MV-4-11 (cell line): ENCODE measurements at regions not wholly inside any gene's neighbourhood (a gene's known extent, or its start where the extent isn't known, plus 50 kb on each side); places are given as distances from the start of the nearest gene placed in this dataset.
"Not testable (repeated sequence)": the region's sequence is repeated elsewhere in the genome, so short reads cannot be mapped to it uniquely, and the experiment has no call there.

ENCODE experiments used
- DNase-seq: peaks from one replicate; lab custom pipeline; 2025; lab: John Stamatoyannopoulos, UW

DNA sequence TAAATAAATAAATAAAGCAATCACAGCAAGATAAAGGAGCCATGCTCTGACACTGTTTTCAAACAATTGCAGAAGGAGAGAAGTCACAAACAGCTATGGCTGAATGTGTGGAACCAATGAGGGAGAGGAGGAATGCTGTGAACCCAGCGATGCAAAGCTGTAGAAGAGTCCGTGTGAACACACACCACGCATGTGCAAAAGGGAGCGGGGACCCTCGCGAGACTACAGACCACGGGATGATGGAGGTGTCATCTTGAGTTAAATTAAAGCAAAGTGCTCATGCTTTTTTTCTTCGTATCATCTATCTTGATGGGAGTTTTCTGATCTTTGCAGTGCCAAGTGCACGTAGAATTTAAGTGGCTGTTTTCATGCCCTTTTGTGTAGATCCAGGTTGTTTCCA is 123.8 kb upstream of the CDH5 start:
- DNase-seq = no peak

DNA sequence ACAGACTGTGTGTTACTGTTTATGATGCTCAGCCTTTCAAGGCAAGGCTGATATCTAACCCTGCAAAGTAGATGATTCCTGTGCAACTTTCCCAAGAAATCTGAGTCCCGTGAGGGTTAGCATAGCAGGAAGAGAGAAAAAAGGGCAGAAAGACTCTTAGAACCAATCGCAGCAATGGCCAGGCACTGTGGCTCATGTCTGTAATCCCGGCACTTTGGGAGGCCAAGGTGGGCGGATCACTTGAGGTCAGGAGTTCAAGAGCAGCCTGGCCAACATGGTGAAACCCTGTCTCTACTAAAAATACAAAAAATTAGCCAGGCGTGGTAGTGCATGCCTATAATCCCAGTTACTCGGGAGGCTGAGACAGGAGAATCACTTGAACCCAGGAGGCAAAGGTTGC is 124.3 kb upstream of the CDH5 start:
- not testable (repeated sequence) for DNase-seq

DNA sequence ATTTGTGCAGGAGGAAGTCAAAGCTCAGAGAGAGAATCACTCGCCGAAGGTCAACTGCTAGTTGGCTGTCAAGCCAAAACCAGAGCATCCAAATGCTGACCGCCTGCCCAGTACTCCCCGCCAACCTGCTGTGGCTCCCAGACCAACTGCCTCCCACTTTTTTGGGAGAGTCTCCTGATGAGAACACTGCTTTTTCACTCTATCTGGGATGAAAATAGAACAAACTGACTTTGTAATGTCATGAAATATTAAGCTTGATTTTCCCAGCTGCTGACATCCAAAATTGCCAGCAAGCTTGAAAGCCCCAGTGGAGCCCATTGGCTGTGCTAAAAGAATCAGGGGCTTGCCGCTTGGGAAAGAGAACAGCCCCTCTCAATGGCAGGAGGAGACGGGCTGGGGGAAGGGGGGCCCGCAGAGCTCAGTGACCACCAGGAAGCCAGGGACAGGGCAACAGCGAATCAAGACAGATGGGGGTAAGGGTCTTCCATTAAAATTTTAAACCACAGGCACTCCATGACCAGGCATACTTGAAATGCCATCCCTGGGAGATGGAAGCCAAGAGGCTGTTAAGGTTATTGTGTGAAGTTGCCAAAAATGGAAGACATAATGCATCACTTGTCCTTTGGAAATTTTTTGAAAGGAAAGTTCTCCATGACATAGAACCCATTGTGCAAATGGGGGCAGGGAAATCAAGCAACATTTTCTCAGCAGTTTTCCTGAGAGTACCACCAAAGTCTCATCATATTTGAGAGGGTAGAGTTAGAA is 125.7 kb upstream of the CDH5 start:
- no peak for DNase-seq

DNA sequence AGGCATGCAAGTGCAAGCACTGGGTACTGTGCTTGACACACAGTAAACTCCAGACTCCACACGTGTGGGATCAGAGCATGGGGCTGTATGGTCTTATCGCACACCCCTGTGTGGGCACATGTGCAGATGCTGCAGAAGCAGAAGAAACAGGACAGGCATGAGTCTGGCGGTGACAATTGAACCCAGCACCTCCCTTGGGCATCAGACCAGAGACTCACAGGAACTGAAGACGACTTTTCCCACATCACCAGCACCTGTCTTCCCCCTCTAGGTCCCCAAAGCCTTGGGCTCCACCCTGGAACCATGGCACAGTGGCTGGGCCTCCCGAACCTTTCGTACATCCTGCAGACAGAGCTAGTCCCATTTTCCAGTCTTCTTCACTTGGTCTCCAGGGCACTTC is 126.4 kb upstream of the CDH5 start:
- DNase-seq = no peak

DNA sequence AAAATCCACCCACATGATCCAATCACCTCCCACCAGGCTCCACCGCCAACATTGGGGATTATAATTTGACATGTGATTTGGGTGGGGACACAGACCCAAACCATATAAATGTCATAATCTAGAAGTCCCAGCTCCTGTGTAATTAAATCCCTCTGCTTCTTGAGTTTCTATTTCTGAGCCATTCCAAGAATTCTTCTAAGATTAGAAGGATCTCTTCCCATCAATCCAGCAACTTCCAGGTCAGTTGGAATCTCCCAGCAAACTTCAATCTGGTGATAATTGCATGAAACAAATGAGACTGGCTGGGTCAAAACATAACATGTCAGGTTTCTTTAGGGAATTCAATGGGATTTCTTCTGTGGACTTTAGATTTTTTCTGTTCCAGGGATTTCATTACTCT is 127.8 kb upstream of the CDH5 start:
- DNase-seq = no peak

DNA sequence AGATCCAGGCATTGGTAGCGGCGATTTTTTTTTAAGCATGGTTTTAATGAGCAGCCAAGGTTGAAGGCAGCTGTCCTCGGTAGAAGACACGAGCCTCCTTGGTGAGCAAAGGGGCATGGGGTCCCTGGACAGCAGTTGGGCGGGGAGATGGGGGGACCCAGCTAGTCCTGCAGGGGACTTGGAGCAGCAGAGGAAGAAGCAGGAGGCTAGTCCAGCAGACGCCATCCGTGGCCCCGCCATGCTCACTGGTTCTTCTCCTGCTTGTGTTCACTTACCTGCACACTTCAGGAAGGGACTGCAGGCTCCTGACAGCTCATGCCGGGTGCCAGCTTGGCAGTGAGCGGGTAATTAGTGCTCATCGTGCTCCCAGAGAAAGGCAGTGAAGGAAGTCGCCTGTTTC is 130.2 kb upstream of the CDH5 start:
- DNase-seq = no peak

DNA sequence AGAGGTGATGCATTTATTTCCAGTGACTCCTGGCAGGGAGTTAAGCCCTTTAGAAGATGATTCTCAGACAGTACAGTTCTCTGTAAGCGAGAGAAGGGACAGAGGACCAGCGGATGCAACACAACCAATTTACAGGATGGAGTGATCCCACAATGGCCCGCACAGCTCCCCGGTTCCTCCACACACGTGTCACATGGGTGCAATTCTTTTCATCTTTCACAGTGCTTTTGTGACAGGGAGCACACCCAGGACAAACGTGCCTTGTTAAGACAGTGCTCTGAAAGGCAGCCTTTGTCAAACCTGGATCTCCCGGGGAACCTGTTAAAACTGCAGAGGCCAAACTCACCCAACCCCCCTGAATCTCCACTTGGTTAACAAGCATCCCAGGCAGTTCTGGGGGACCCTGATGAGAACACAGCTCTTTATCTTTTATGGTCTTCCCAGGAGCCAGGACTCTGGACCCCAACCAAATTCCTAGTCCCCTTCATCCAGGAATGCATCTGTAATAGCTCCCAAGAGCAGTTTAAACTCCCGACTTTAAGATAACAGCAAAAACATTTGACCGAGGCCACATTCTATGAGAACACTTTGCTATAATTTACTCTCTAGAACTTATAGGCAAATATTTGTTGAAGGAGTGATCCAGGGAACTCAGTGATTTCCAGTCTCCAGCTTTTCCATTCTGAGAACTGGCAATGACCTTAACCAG is 134.9 kb upstream of the CDH5 start:
- no peak for DNase-seq

DNA sequence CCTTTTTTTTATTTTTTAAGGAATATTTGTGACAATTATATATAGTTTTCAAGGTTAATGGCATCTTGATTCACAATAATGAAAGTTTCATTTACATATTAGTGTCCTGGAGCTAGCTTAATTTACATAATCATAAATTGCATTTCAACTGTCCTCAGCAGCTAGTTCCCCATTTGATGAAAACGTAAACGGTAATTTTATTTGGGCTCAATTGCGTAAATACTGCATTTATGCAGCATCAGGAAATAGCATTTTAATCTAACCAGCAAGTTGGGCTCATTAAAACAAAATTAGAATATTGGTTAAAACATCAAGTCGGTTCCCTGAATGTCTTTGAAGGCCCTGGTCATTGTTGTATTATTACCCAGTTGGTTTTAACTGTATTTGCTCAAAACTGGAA is 136.8 kb upstream of the CDH5 start:
- peak; percentile 54 for DNase-seq

DNA sequence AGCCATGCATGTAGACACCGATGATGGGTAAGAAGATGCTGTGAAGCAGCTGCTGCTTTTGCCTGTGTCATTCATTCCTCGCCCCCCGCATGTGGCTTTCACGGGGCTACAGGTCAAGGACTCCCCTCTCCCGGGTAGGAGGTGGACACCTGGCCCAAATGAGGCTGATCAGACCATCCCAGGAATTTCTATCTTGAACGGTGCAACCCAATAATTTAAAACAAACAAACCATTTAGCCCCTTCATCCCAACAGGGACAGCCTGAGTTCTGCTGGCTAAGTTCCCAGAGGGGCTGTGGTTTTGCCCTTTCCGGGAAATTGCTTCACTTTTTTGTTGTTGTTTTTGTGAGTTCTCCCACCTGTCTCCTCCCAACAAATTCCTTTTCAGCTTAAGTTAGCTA is 137.7 kb upstream of the CDH5 start:
- DNase-seq = no peak

DNA sequence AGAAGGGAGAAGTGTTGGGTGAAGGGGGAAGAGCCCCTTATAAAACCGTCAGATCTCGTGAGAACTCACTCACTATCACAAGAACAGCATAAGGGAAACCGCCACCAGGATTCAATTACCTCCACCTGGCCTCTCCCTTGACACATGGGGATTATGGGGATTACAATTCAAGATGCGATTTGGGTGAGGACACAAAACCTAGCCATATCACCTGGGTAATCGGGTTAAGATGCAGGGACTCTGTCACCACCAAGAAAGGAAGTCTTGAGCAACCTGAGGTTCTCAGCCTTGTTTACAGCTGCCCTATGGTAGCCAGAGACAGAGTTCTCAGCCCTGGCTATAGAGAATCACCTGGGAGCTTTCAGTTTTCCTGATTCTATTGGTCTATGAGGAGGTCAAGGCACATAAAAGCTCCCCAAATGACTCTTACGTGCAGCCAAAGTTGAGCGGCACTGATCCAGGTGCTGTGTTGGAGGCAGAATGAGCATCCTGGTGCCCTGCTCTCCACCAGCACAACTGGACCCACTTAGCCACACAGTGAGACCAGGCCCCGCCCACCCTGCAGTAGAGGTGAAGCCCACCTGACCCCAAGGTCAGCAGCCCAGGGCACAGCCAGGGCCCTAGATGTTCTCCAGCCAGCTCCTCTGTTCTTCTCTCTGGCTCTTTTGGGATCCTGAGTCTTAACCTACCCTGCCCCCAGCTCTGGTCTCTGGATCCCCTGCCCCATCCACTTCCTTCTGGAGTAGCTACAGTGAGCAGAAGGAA is 138.5 kb upstream of the CDH5 start:
- DNase-seq = no peak

DNA sequence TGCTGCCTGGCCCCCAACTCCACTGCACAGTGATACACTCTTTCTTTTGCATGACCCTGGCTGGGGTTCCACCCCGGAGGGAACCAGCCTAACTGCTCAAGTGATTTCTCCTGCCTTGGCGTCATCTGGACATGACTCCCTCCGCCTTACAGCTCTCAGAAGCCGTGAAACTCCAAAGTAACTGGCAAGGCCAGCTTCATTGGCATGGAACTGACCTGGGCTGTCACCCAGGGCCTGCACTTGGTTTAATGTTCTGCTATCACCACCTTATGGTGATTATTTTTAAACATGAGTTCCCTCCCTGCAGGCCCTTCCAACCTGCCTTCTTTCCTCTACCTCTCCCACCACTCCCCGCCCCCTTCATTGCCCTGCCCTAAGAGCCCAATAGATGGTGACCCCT is 139.7 kb upstream of the CDH5 start:
- no peak for DNase-seq

DNA sequence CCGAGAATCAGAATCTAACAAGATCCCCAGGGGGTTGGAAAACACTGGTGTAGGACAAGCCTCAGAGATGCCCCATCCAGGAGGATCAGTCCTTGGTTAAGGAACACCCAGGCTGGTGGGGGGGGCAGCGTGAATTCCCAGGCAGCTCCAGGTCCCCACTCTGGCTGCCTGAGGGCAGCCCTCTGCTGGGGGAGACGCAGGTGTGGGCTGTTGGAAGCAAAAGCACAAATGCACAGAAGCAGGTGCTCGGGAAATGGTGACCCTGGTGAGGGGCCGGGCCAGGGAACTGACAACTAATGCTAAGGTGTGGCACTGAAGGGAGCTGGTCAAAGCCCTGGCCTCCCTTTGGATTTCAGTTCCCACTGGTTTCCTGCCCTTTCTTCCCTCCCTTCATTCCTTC is 140.8 kb upstream of the CDH5 start:
- DNase-seq = no peak

DNA sequence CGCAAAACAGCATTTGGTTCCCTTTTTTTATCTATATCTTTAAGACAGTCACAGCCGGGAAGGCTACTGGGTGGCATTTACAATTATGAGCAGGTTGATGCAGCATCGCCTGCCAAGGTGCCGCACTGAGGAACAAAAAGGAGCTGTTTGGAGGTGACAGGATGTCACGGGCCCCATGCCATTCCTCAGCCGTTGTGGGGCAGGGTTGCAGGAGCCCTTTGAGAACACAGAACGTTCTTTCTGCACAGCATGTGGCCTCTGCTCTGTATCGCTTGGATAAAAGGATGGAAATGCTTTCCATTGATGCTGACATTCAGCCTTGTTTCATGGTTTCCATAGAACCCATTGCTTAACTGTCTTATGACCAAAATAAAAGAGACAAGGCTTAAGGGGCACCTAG is 141.9 kb upstream of the CDH5 start:
- DNase-seq = no peak

DNA sequence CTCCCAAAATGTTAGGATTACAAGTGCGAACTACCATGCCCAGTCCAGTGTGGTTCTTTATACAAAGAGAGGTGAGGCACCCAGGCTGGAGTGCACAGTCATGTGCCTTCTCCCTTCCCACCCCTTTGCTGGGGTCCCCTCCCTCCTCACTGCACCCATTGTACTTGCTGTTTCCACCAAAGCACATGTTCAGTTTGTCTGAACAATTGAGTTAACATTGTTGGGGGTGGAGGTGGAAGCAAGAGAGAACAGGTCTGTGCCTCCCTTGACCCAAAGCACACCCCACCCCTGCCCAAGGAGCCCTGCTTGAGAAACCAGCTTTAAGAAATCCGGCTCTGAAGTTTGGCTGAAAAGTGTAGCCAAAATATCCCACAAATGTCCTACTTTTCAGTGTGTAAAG is 142.3 kb upstream of the CDH5 start:
- DNase-seq = no peak

DNA sequence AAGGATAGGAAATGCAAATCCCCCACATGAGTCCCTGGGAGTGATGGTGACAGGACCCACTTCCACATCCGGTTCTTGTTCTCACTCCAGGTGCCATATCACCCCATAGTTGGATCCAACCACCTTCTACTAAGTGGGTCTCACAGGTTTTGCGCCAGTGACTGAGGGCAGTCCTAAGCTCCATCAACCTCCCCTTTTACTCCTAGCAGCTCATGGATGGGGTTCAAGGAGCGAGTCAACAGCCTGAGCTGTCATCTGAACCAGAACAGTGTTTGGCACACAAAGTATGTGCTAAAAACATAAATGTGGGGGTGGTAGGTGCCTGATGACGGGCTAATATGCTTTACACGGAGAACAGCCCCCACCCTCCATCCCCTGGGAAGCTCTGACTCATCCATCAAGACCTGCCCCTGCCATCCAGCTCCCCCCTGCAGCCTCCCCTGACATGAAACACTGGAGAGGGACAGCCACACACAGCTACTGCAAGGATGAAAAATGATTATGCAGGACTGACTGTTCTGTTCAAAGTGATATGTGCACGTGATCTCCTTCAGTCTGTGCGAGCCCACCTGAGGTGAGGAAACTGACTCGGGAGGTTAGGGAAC is 143.2 kb upstream of the CDH5 start:
- no peak for DNase-seq

DNA sequence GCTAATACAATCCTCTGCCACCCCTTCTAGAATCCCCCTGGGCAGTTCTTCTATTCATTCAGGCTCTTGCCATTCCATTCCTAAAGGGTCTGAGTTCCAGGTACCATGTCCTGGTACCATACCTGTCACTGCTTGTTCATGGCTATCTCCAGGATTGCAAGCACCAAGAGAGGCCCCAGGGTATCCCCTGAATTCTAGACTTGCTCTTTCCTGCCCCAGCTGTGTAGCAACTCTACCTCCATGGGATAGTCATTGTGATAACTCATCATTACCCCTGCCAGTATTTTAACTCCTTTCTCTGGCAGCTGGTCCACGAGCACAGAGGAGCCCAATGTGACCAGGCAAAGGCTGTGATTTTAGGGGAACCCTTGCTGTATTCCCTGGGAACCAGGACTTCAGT is 143.7 kb upstream of the CDH5 start:
- DNase-seq = no peak

DNA sequence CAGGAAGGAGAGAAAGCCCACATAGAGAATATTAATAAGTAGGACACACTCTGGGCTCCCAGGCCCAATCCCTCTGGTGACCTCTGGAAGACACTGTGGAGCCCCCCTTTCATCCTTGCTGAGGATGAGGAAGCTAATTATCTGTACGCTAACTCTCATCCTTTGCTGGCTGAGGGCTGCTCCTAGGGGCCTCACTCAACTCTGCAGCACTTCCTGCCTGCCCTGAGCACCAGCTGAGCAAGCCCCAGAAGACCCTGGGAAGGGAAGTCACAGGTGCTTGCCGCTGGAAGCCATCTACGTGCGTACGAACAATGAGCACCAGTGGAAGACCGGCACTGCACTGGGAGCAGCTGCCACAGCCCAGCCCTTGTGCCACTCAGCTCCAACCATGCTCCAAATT is 145.8 kb upstream of the CDH5 start:
- DNase-seq = no peak

DNA sequence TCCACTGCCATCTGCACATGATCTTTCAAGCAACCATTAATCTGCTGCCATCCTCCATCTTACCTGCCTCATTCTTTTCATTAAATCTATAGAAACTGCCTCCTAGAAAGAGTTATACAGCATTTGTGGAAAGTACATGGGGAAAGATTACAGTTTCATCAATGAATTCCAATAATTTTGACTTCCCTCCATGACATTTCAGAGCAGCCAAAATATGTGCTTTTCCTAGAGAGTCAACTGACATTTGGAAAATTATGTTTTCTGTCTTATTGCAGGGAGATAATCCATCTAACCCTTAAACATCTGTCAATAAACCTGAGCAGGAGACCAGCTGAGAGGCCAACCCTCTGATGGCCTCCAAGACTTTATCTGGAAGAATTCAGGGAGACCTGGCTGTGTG is 147.0 kb upstream of the CDH5 start:
- DNase-seq = no peak

DNA sequence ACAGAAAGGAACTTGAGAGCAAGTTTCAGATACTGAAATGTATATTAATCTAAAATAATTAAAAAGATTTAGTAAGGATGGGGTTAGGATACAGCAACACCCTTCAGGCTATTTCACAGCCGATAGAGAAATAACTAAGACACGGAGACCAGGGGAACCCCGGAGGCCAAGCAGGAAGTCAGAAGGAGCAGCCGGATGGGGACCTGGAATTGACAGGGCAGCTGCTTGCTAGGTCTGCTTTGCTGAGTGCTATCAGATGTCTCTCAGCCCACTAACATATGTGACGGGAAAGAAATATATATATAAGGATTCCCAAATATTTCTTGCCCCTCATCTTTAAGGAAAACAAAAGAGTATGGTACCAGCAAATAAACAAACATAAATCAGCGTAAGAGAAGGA is 154.1 kb upstream of the CDH5 start:
- no peak for DNase-seq

DNA sequence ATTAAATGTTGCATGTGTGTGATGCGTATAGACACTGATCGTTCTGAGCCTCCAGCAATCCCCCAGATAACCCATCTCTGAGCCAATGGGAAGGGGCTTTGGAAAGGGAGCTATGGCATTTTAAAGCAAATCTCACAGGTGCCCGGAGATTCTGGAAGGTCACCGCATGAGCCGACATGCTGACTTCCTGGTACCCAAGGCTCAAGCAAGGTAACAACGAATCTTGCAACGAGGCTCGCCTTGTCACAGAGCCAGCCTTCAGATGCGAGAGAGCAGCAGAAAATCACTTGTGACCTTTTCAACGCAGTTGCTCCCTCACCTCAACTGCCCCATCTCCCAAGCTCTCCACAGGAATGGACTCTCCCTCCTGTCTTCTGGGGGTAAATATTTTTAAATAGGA is 154.8 kb upstream of the CDH5 start:
- DNase-seq = no peak

DNA sequence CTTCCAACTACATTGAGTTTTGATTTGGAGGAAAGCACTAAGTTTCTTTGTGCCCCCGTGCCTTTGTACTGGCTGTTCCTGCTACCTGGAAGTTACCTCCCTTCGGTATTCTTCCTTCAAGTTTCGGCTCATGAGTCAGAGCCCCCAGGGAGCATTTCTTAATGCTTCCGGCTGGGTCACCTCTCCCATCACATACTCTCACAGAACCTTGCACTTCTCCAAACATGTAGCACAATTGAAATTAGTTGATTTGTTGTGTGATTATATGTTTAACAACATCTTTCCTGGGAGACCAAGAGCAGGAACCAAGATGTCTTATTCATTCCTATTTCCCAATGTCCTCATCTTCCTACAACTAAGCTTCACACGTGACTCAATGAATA is 158.6 kb upstream of the CDH5 start:
- no peak for DNase-seq

DNA sequence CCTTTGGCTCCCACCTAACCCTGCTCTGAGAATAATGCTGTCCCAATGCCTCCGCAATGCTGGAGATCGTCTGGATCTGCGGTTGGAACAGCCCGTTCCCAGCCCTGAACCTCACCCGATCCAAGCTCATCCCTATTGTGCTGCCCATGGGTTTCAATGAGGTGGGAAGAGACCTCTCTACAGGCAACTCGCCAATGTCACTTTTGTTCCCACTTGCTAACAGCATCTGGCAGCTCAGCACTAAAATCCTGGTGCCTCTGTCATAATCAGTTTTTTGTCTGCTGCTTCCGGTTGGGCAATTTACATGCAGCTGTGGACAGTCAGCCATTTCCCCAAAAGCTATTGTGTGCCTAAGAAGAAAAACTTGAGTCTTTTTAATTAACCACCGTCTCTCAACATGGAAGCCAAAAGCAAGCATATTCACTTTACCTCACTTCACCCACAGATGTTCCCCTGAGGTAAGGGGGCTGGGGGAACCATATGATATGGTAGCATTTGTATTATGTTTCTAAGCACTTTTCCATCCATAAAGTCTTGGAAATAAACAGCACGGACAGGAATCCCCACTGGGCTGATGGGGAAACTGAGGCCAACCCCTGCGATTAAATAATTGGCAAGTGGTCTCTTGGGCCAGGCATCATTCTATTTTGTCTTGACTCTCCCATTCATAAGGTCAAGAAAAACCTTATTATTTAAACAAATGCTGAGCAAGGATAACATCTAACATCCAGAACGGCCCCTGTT is 159.2 kb upstream of the CDH5 start:
- DNase-seq = peak; percentile 96
